GM12875 (cell line): ENCODE measurements at regions not wholly inside any gene's neighbourhood (a gene's known extent, or its start where the extent isn't known, plus 50 kb on each side); places are given as distances from the start of the nearest gene placed in this dataset.

ENCODE experiments used
- H3K4me3 ChIP-seq: one replicate; pipeline ENCODE4 v1.5.1; 2011; ENCODE audit warnings: low read depth, low read length, control low read depth
- TF ChIP-seq, protein P1 (sequence below): IDR thresholded peaks from 2 replicates; pipeline ENCODE4 v1.5.1; 2011; ENCODE audit warnings: low read depth, mild to moderate bottlenecking, control low read depth, inconsistent platforms, low read length, moderate library complexity, borderline replicate concordance; ENCODE audit not compliant: insufficient read depth

DNA sequence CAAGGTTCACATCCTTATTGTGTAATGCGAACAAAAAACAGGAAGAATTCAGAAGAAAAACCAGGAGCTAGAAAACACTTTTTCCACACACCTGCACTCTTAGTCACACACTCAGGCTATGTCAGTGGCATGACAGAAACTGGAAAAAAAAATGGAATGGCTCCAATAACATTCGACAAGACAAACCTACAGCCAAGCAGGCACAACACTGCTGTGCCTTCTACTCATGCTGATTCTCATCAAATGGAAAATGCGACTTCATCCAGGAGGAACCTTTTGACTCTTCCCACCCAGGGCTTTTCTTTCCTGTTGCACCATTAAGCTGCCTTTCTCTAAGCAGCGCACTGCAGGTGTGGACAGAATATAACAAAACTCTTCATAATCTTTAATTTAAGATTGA lies 163.2 kb upstream of the BTBD3 start:
- TF ChIP-seq, protein P1, sequence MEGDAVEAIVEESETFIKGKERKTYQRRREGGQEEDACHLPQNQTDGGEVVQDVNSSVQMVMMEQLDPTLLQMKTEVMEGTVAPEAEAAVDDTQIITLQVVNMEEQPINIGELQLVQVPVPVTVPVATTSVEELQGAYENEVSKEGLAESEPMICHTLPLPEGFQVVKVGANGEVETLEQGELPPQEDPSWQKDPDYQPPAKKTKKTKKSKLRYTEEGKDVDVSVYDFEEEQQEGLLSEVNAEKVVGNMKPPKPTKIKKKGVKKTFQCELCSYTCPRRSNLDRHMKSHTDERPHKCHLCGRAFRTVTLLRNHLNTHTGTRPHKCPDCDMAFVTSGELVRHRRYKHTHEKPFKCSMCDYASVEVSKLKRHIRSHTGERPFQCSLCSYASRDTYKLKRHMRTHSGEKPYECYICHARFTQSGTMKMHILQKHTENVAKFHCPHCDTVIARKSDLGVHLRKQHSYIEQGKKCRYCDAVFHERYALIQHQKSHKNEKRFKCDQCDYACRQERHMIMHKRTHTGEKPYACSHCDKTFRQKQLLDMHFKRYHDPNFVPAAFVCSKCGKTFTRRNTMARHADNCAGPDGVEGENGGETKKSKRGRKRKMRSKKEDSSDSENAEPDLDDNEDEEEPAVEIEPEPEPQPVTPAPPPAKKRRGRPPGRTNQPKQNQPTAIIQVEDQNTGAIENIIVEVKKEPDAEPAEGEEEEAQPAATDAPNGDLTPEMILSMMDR: no peak
- H3K4me3 ChIP-seq: no peak overlapping the region

DNA sequence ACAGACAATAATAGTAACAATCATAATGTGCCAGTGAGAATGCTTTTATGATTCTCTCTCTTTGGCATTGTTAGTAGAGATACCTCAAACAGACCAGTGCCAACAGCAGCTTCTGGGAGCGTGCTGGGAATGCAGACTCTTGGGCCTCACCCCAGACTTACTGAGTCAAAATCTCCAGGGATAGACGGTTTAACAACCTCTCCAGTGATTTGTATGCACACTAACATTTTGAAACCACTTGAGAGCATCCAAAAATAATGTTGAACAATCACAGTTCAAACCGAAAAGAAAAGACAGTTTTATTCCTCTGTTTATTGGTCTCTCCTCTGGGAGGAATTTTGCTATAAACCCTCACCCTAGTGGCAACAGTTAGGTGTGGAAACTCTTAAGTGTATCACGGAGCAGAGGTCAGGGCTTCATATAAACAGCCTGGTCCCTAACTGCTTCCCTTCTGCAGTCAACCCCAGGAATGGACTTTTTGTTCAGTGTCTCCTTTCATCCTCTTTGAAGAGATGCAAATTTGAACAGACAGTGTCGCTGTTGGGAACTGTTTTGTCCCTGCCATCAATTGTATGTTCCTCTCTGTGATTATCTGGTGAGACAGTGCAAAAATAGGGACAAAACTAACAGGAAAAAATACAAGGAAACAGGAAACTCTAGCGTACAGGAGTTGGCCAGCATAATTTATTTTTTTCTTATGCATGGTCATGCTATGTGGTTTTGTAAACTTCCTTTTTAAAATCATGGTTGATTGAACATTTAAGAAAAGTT lies 162.4 kb upstream of the BTBD3 start:
- TF ChIP-seq, protein P1: no peak
- no peak overlapping the region for H3K4me3 ChIP-seq

DNA sequence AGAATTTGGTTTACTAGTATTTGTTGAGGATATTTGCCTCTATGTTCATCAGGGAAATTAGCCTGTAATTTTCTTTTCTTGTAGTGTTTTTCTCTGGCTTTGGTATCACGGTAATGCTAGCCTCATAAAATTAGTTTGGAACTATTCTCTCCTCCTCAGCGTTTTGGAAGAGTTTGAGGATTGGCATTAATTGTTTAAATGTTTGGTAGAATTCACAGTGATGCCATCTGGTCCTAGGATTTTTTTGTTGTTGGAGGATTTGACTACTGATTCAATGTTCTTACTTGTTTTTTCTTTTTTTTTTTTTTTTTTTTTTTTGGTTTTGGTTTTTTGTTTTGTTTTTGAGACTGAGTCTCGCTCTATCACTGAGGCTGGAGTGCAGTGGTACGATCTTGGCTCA lies 156.2 kb upstream of the BTBD3 start:
- TF ChIP-seq, protein P1: no peak
- H3K4me3 ChIP-seq: no peak overlapping the region

DNA sequence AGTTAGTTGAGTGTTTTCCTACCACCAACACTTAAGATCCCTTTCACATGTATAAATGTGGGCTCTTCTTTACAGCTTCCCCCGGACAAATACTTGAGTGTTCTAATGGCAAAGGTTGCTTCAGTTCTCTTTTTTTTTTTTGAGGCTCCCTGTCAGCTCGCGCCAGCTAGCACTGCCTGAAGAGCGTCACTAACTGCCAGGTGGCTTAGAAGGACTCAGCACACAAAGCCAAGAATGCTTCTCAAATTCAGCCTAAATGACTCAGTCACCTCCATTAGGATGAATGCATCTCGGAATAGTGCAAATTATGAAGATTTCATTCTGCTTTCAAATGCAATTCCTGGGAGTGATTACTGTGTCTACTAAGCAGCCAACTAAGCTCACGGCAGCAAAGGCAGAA lies 150.7 kb upstream of the BTBD3 start:
- no peak overlapping the region for H3K4me3 ChIP-seq
- TF ChIP-seq, protein P1: no peak

DNA sequence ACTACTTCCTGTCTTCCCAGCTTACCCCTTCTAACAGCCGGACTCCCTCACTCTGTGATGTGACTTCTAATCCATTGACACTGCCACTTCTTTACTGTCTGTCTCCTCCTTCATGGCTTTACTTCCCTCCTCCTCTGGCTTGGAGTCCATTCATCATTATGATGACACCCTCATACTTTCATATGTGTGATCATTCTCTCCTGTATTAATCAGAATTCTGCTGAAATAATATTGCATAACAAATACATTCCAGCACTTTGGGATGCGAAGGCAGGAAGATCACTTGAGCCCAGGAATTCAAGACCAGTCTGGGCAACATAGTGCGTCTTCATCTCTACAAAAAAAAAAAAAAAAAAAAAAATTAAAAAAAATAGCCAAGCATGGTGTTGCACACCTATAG lies 147.9 kb upstream of the BTBD3 start:
- no peak overlapping the region for H3K4me3 ChIP-seq
- TF ChIP-seq, protein P1: no peak

DNA sequence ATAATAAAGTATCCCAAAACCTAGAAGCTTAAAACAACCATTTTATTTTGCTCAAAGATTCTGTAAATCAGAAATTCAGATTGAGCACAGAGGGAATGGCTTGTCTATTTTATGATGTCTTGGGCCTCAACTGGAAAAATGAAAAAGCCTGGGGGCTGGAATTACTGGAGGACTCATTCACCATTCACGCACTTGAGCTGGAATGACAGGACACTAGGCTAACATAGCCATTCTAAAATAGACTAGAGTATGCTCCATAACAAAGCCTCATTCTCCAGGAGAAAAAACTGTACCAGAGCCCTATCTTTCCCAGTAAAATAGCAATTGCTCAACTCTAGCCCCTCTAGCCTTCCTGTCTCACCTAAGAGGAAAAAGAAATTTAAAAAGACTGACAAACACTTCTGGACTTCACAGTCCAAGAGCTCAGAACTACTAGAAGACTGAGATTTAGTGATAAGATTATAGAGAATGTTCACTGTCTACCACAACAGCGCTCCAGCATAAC lies 145.4 kb upstream of the BTBD3 start:
- TF ChIP-seq, protein P1: no peak
- no peak overlapping the region for H3K4me3 ChIP-seq

DNA sequence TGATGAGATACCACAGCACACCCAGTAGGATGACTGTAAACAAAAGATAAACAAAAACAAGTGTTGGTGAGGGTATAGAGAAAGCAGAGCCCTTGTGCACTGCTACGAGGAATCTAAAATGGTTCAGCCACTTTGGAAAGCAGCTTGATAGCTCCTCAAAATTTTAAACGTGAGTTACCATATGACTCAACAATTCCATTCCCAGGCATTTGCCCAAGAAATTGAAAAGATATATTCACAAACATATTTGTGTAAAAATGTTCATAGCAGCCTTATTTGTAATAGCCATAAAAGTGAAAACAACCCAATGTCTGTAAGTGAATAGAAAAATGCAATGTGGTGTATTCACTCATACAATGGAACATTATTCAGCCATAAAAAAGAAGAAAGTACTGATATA lies 141.0 kb upstream of the BTBD3 start:
- no peak overlapping the region for H3K4me3 ChIP-seq
- TF ChIP-seq, protein P1: no peak
